T-helper 22 cell (primary cell): ENCODE measurements at regions not wholly inside any gene's neighbourhood (a gene's known extent, or its start where the extent isn't known, plus 50 kb on each side); places are given as distances from the start of the nearest gene placed in this dataset.
"Not testable (repeated sequence)": the region's sequence is repeated elsewhere in the genome, so short reads cannot be mapped to it uniquely, and the experiment has no call there.

Experiments
- DNase-seq: peaks from one replicate; pipeline ENCODE4 v3.0.0-alpha.2; 2020; ENCODE audit warnings: low read depth

DNA sequence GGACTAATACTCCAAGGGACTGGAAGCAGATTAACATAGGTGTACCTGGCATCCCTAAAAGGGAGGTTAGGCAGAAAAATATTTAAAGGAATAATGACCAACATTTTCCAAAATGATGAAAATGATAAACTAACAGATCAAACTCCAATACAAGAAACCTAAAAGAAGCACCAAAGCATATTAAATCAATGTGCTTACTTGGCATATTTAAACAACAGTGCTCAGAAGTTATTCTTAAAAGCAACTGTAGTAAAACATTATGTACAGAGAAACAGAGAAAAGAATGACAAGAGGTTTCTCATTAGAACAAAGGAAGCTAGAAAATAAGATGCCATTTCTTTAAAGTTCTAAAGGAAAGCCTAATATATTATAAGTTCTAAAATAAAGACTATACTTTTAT is 947.3 kb upstream of the TMEFF2 start:
- no peak for DNase-seq

DNA sequence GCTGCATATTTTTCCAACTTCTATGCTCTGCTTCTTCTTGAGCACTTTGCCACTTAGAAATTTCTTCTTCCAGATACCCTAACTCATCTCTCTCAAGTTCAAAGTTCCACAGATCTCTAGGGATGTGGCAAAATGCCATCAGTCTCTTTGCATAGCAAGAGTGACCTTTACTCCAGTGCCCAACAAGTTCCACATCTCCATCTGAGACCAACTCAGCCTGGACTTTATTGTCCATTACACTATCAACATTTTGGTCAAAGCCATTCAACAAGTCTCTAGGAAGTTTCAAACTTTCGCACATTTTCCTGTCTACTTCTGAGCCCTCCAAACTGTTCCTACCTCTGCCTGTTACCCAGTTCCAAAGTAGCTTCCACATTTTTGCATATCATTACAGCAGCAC is 946.2 kb upstream of the TMEFF2 start:
- not testable (repeated sequence) for DNase-seq

DNA sequence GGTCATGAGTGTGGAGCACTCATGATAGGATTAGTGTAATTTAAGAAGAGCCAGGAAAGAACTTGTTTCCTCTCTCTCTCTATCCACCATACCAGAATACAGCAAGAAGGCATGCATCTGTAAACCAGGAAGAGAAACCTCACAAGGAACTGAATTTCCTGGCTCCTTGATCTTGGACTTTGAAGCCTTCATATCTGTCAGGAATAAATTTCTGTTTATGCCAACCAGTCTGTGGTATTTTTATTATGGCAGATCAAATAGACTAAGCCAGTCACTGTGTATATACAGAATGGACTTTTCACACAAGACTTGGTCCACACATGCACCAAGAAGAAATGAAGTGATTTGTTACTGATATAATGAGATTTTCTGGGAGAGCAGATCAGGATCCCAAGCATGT is 930.1 kb upstream of the TMEFF2 start:
- DNase-seq: no peak

DNA sequence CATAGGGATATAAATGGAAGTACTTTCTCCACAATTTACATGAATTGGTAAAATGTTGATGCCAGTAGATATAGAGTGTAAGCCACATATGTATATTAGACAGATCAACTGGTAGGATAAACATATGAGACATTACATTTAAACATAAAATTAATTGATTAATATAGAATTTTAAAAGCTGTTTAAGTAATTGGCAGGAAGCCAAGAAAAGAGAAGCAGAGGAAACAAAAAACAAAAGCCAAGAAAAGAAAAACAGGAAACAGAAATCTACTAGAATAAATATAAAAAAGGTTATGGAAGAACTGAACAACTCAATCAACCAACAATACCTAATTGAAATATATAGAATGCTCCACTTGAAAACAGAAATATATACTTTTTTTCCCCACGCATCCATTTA is 920.1 kb upstream of the TMEFF2 start:
- DNase-seq: no peak

DNA sequence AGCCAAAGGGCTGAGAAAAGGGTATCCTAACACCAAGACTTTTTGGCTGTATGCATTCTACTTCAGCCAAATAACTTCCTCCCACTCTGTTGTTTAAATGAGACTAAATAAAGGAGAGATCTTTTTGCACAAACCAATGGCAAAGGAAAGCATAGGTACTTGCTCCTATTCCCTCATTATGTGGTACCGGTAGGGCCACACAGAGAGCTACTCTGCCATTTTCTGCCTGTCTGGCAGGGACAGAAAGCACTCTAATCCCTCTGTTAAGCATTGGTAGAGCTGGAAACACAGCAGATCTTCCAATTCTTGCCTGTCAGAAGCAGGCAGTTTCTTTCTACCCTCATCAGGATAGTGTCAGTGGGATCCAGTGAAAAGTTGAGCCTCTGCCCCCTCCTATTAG is 918.3 kb upstream of the TMEFF2 start:
- no peak for DNase-seq

DNA sequence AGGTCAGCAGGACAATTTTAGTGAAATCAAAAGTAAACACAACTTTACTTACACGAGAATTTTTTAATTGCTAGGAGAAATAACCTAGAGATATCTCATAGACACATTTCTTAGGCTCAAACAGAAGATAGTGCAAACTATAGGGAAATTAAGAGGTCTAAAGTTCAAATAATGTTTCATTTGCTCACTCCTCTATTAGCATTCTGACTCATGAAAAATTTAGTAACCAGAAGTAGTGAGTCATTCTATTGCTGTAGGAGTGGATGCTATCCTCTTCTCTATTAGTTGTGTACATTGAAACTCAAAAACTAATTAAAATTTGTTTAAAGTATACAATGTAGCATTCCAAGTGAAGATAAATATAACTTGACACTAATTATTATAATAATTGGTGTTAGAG is 908.3 kb upstream of the TMEFF2 start:
- DNase-seq: no peak

DNA sequence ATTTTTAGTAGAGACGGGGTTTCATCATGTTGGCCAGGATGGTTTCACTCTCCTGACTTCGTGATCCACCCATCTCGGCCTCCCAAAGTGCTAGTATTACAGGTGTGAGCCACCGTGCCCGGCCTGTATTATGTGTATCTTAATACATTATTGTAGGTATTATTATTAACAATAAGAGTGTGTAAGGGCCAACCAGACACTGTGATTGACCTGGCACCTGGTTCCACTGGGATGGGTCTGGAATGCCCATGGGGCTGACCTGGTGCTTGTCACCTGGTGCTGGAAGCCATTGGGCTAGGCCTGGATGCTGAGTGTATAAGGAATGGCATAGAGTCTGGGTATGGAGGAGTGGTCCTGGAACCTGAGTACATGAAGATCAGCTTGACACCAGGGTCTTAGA is 906.9 kb upstream of the TMEFF2 start:
- no peak for DNase-seq

DNA sequence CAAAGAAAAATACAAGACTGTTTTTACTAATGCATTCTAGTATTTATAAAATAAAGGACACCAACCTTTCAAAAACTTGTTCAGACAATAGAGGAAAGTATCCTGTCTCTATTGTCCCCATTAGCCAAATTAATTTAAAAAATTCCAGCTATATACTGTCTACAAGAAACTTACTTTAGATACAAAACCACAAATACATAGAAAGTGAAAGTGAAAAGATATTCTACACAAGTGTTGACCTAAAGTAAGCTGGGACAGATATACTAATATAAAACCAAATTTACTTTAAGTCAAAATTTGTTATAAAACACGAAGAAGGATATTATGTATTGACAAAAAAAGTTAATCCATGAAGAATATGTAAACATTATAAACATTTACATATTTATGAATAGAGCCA is 893.3 kb upstream of the TMEFF2 start:
- DNase-seq: no peak

DNA sequence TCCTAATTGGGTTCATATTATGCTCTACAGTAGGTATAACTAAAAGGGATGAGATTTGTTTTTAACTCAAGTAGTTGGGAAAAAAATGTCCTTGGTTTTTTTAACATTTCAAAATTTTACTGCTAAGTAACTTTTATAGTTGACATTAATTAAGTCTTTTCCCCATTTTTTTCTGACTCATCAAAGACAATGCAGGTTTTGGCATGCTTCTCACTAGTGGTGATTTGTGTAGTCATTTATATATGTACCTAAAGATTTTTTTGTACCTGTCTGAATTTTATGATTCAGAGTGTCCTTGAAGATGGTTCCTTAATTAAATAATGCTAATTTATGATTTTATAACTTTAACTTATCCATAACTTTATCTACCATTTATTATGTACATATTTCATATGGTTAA is 882.3 kb upstream of the TMEFF2 start:
- no peak for DNase-seq

DNA sequence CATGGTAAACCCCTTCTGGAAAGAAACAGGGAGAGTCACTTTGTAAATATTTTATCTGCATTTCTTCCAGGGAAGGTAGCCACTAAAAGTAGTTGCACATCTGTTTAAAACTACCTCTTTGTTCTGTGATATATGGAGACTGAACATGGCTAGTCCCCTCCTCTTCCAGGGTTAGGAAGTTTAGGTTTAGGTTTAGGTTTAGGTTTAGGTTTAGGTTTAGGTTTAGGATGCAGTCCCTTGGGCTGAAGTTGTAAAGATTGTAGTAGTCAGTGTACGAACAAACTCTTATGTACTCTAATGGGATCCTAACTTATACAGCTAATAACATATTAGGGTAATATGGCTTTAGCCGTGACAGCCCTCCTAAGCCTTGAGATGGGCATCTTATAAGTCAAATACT is 880.2 kb upstream of the TMEFF2 start:
- no peak for DNase-seq

DNA sequence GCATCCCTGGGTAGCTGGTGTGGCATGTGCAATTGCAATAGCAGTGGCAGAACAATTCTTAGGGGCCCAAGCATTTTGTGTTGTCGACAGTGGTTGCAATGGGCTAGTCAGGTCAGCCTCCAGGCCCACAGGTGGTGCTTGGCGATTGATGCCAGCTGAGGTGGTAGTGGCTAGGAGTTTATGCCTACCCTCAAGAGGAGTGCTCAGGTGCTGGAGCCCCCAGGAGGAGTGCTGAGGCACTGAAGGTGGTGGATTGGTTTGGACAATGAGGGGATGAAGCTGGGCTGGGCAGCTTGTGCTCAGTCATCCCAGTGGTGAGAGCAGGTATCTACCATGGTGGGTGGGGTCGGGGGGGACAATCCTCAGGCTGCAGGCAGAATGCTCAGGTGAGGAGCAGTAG is 877.9 kb upstream of the TMEFF2 start:
- DNase-seq: no peak

DNA sequence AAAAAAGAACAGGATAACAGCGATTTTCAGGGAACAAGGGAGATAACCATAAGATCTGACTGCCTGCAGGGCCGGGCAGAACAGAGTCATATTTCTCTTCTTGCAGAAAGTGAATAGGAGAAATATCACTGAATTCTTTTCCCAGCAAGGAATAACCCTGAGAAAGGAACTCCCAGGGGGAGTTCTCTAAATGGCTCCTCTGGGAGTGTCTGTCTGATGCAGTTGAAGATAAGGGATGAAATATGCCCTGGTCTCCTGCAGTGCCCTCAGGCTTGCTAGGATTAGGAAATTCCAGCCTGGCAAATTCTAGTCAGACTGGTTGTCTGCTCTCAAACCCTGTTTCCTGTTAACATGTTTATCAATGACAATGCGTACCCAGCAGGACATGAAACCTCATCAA is 830.8 kb upstream of the TMEFF2 start:
- DNase-seq: not testable (repeated sequence)

DNA sequence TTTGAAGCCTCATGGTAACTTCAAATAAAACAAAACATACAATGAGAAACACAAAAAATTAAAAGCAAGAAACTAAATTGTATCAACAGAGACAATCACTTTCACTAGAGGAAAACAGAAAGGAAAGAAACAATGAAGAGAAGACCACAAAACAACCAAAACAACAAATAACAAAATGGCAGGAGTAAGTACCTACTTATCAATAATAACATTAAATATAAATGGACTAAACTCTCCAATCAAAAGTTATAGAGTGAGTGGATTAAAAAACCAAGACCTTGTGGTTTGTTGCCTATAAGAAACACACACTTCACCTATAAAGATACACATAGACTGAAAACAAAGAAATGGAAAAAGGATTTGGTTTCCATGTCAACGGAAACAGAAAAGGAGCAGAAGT is 830.1 kb upstream of the TMEFF2 start:
- DNase-seq: no peak

DNA sequence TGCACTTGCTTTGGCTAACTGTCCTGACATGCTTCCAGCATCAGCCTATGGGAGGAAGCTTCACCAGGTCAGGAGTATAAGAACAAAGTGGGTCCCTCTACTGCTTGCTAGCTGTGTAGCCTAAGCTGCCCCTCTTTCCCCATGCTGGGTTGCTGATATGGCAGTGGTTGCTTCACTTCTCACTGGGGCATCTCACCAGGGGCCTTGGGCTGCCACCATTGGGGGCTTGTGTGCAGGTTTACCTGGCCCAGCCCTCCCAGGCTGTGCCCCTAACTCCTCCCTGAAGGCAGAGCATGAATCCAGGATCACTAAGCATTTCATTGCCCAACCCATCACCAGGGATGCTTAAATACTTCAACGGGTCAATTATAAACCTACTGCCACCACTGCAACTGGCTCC is 817.1 kb upstream of the TMEFF2 start:
- DNase-seq: no peak

DNA sequence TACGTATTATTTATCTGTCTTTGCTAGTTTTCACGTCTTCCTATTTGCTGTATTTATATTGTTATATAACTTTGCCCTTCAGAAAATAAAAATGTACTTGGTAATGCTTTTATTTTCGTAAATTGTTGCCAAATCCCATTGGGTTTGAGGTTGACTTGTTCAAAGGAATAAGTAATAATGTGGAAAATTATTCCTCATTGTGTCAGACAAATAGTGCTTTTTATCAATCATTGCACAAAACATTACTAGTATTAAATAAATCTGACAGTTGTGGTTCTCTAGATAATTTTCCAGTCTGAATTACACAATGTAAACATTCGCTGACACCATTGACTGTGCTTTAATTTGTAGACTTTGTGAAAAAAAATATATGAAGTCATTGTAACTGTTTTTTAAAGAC is 798.3 kb upstream of the TMEFF2 start:
- no peak for DNase-seq

DNA sequence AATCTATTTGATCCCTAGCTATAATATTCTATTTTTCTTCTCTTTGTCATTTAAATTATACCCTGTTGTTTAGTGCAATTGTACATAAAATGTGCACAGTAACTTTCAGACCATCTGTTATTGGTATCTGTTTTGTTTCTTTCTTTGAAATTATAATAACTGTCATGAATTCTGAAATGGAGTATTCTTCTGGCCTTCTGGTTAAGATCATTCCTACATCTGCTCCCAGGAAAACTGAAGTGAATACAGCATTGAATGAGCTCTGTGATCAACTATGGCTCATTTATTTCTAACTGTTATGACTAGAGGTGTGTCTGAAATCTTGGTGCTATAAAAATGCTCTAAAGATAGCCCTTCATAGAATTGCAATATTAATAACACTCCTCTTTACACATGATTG is 788.4 kb upstream of the TMEFF2 start:
- no peak for DNase-seq

DNA sequence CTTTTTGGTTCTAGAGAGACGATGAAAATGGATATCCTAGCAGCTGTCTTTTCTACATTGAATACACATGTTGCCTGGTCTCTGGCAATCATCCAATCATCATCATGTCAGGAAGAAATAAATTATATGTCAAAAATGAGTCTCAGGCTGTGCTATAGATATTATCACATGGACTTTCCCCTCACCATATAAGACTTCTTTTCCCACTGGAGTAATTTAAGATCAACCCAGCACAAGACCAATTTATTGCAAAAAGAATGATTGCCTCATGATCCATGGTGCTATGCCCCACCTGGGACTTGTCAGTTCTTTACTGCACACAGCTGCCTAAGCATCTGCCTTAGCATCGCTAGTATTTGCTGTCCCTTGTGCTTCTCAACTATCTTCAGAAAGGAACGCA is 783.7 kb upstream of the TMEFF2 start:
- DNase-seq: no peak

DNA sequence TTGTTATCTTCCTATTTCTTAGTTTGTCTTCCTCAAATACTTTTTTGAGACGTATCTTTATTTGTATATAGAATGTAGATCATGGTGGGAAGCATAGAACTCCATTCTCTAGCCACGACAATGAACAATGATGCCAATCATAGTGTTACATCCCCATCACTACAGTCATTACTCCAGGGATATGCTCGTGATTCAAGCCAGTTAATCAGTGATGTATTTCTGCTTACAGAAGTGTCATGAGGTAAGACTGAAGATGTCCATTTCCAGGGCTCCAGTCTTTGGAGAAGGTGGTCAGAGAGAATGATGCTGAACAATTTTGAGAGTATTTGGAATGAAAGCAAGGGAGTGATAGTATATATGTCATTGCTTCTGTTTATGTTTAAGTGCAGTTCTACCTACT is 777.2 kb upstream of the TMEFF2 start:
- DNase-seq: no peak

DNA sequence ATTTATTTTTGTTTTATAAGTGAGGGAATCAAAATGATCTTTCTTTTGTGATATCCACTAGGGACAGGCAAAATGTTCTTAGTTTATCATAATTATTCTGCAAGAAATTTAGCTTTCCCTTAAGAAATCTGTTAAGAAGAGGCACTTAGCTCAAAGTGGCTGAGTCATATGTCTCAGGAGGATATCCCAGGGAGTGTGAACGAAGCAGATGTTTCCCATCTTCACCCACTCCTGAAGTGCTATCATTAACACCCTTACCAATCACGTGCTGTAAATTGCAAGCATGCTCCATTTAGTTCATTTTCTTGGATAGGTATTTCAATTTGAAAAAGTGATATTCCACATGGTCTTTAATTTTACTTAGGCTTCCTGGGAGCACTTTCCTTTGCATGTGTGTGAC is 774.3 kb upstream of the TMEFF2 start:
- no peak for DNase-seq

DNA sequence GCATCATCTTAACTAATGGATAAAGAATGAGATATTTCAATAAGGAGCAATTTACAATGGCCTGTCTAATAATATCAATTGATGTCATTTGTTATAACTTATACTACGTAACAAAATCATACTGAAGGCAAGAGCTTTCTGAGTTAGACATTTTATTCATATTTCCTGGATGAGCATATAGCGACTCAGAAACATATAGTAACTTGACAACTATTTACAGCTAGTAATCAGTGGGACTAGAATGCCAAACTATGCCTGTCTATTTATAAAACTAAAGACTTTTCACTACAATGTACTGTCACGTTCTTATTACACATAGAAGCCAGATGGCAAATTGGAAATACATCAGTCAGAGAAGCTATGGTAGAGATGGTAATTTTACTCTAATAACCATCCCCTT is 766.2 kb upstream of the TMEFF2 start:
- no peak for DNase-seq

DNA sequence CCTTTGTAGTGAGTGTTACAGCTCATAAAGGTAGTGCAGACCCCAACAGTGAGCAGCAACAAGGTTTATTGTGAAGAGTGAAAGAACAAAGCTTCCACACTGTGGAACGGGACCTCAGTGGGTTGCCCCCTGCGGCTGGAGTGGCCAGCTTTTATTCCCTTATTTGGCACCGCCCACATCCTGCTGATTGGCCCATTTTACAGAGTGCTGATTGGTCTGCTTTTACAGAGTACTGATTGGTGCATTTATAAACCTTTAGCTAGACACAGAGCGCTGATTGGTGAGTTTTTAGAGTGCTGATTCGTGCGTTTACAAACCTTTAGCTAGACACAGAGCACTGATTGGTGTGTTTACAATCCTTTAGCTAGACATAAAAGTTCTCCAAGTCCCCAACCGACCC is 763.9 kb upstream of the TMEFF2 start:
- DNase-seq: not testable (repeated sequence)

DNA sequence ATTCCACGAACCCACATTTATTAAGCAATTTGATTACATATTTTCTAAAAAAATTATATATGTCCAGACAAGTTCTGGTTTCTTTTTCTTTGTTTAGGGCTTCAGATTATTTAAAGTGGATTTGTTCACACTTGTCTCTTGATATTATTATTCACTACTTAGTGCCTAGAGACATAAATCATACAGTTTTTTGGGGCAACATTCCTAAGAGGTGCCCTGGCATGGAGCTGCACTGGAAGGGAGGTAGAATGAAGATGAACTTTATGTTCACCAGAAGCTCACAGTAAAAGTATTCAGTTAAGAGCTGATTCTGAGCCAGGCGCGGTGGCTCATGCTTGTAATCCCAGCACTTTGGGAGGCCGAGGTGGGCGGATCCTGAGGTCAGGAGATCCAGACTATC is 762.7 kb upstream of the TMEFF2 start:
- no peak for DNase-seq

DNA sequence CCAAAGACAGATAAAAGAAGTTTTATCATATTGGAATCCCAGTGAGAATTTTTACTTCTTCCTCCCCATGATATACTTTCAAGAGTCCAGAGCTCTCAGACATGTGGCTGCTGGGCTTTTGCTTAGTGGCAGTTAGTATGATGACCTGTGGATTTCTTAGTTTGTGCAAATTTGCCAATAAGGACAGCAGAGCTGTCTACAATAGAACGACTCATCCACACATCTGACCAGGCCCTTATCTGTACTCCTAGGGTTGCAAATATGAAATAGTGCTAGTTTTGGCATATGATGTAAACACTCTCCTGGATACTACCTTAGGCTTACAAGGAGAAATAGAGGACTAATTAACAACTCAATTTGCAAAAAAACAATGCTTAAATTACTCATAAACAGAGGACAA is 758.4 kb upstream of the TMEFF2 start:
- no peak for DNase-seq

DNA sequence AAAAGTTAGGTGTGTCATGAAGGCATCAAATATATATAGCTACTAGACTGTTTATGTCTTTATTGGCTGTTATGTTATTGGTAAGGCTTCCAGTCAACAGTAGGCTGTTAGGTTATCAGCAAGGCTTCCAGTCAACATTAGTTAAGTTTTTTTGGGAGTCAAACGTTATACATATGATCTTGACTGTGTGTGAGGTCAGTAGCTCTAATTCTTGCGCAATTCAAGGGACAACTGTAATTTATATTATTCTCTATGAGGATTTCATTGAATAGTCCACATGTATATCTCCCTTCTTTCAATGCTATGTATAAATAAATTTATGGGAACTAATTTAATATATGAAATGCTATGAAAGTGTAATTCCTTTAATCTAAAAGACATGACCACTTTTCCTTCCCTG is 757.5 kb upstream of the TMEFF2 start:
- no peak for DNase-seq

DNA sequence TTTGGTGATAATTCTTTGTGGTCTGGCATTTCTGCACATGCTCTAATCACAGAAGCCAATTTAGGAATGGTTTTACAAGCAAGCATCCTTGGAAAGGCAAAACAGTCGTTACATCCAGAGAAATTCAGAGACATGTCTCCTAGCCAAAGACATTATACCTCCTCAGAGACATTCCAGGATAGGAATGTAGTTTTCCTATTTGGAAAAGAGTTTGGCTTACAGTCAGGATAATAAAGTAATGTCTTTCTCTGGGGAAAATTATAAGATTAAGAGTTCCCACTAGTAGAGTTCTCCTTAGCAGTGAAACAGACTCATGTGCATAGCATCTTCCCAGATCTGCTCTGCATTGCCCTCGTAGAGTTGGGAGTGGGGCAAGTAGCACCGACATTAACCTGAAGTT is 753.6 kb upstream of the TMEFF2 start:
- no peak for DNase-seq

DNA sequence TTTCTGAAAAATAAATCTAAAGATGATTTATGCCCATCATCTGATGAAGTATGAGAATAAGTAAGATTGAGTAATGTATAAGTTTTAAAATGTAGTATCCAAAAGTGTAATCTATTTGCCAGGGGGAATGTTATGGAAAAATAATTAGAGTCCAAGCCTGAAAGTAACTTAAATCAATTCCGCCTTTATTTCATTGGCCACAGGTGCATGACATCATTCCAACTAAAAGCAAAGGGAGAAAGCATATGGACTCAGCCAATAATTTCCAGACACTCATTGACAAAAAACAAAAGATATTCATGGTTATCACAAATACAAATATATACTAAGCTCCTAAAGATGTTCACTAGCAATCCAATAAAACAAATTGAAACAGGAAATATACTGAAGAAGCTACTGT is 752.6 kb upstream of the TMEFF2 start:
- no peak for DNase-seq
